HUES48 (cell line): ENCODE measurements at regions not wholly inside any gene's neighbourhood (a gene's known extent, or its start where the extent isn't known, plus 50 kb on each side); places are given as distances from the start of the nearest gene placed in this dataset.

ENCODE experiments used
- H3K27ac ChIP-seq: one replicate; pipeline ENCODE4 v1.7.0; 2013; ENCODE audit warnings: low read depth, low read length, inconsistent platforms
- H3K27me3 ChIP-seq: 2 replicates; pipeline ENCODE4 v1.6.1; 2013; ENCODE audit warnings: mild to moderate bottlenecking, low read length; ENCODE audit not compliant: control insufficient read depth, insufficient read depth
- H3K36me3 ChIP-seq: 2 replicates; pipeline ENCODE4 v1.6.1; 2013; ENCODE audit warnings: low read length; ENCODE audit not compliant: control insufficient read depth, insufficient read depth
- H3K4me1 ChIP-seq: 2 replicates; pipeline ENCODE4 v1.6.1; 2013; ENCODE audit warnings: mild to moderate bottlenecking, low read length; ENCODE audit not compliant: control insufficient read depth, insufficient read depth
- H3K4me3 ChIP-seq: 2 replicates; pipeline ENCODE4 v1.5.1; 2013; ENCODE audit warnings: mild to moderate bottlenecking, low read depth, low read length
- H3K9ac ChIP-seq: 2 replicates; pipeline ENCODE4 v1.6.1; 2013; ENCODE audit warnings: mild to moderate bottlenecking, low read depth, low read length, moderate library complexity
- H3K9me3 ChIP-seq: 2 replicates; pipeline ENCODE4 v1.6.1; 2013; ENCODE audit warnings: low read length; ENCODE audit not compliant: control insufficient read depth, insufficient read depth

DNA sequence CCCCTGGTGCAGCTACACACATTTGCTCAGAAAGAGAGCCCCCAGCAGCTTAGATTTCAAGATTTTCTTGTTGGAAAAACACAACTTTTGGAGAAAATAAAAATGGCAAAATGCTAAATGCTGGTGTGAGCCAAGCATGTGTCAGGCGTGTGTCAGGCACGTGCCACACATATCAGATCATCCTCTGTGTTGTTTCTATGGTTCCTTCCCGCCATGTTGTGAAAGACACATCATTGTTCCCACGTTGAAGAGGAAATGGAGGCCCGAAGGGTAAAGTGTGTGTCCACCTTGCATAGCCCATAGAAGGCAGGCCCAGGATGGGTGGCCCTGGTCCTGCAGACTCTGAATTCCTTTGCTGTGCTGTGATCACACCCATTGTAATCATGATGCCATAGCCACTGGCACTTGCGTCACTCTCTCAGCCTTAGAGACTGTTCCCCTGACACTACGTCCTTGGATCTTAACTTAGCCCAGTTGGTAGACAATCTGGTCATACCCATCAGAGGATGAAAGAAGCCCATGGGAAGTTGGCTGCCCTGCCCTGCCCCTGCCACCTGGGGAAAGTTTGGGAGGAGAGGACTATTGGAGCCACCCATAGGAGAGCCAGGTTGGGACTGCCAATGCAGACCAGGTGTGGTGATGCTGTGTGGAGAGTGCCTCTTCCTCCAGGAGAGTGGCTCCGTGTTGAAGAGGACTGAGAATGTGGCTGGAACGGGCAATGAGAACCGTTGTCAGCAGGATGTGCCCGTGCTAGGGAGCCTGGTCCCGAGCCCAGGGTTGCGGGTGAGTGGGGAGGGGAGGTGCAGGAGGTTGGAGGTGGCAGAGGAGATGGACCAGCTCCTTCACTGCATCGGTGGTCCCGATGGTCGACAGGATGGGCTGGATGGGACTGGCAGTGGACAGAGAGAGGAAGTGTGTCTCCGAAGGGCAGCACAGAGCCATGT lies 65.6 kb upstream of the IGFBP3 start:
- H3K4me1 ChIP-seq, result no peaks in the 10 kb centered on the region
- H3K36me3 ChIP-seq, result no peaks in the 10 kb centered on the region
- H3K27ac ChIP-seq, result no peak overlapping the region
- no peak overlapping the region for H3K4me3 ChIP-seq
- peaks cover 8% of the 10 kb centered on the region for H3K9me3 ChIP-seq
- H3K27me3 ChIP-seq, result no peaks in the 10 kb centered on the region
- no peak overlapping the region for H3K9ac ChIP-seq

DNA sequence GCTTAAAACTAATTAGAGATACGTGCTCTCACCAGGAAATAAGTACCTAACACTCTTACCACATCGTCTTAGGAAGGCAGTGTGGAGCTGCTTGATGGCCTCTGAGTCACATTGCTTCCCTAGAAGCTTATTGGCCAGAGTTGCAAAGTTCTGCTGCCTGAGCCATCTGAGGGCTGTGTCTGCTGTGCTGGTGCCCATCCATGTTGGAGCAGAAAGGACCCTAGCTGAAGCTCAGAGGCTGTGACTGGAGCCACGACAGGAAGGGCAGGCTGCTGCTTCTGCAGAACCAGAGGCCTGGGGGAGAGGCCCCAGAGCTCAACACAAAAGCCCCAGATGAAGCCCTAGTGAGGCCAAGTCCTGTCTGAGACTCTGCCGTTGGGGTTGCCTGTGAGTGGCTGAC lies 64.8 kb upstream of the IGFBP3 start:
- no peak overlapping the region for H3K9ac ChIP-seq
- no peak overlapping the region for H3K4me3 ChIP-seq
- H3K27me3 ChIP-seq, result no peaks in the 10 kb centered on the region
- peaks cover 13% of the 10 kb centered on the region for H3K9me3 ChIP-seq
- no peaks in the 10 kb centered on the region for H3K36me3 ChIP-seq
- H3K27ac ChIP-seq, result no peak overlapping the region
- H3K4me1 ChIP-seq, result no peaks in the 10 kb centered on the region

DNA sequence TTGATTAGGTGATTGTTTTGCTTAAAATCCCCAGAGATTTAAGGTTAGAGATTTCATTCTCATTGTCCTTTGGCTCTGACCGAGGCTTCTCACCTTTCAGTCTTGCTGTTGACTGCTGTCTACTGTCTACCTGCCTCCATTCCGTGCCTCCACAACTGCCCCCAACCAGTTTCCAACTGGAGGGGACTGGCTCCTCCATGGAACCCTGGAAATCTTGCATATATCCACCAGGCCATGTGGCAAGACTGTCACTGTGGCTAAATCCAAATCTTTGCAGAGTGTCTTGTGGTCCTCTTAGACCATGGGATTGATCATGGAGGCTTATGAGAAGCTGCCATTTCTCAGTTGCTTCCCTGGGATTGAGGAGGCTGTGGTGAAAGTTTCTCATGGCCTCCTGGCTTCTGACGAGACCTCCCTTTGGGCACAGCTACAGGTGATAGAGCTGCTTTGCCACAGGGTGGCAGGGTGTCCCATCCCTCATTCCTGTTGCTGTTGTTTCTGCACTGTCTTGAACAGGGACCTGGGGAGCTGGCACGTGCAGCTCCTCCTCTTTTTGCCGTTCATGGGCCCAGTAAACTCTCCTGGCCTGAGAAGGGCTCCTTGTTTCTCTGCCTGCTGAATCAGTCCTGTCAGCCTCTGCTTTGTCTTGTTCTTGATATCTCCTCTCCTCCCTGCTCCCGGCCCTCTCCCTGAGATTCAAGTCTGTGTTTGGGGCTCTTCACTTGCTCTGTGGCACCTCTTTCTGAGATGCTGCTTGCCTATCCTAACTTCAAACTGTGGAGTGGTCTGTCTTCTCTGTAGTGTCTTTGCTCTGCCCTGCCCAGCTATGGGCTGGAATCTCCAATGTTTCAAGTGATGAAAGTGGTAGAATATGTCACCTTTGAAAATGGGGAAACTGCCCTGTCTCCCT lies 63.6 kb upstream of the IGFBP3 start:
- Histone ChIP-seq H3K27ac (no peak overlapping the region), H3K4me1 (no peaks in the 10 kb centered on the region), H3K9ac (no peak overlapping the region), H3K4me3 (no peak overlapping the region), H3K9me3 (peaks cover 13% of the 10 kb centered on the region), H3K36me3 (no peaks in the 10 kb centered on the region), H3K27me3 (no peaks in the 10 kb centered on the region)

DNA sequence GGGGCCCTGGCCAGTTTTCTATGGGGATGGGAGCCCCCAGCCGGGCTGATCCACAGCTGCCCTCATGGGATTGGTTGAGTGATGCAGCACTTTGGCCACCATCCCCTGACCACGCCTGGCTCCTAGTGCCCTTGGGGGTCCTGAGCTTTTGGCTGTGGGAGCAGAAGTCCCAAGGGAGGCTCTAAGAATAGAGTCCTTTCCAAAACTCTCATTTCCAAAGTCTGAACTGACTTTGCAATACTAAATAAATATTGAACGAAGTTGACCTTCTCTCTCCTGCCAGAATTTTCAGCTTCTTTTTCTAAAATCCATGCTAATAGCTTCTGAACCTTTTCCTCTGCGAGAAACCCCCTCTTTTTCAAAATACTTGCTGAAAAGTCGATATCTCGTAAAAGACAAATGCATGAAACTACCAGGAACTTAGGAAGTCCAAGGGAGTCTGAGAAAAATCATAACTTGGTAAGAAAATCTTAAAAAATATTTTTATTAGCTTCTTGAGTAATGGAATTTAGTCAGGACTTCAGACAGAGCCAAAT lies 62.7 kb upstream of the IGFBP3 start:
- Histone ChIP-seq H3K27me3 (no peaks in the 10 kb centered on the region), H3K4me1 (peaks cover under 1% of the 10 kb centered on the region; the same call in 1 of the 2 replicates), H3K4me3 (no peak overlapping the region), H3K9ac (no peak overlapping the region), H3K27ac (no peak overlapping the region), H3K36me3 (no peaks in the 10 kb centered on the region), H3K9me3 (peaks cover 13% of the 10 kb centered on the region)

DNA sequence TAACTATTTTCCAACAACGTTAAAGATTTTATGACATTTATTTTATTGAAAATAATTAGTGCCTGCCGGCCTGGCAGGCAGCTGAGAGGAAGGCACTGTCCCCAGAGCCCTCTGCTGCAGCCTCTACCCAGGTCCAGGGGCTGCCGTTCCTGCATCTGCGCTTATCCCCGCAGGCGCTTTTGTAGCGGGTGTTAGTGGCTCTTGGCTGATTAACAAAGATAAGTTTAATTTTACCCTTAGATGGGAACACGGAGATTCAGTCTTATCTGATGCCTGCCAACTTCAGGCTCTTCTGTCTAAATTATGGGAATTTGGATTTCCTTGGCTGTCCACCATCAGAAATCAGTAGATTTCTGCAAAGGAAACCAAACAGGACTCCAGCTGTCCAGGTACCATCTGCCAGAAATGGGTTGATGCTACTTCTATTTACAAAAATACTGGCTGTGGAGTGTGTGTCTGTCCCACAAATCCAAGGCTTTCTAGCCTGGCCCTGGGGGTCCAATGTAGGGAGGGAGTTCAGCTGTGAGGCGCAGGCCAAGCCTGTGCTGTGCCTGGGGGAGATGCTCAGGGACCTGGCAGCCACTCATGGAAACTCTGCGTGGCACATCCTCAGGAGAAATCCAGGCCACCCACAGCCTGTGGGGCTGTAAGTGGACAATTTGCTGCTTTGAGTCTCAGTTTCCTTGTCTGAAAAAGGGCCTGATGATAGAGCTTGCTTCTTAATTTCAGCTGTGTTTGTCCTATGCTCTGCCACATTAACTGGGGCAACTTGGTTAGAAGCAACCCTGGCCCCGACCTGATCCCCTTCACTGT lies 62.0 kb upstream of the IGFBP3 start:
- no peaks in the 10 kb centered on the region for H3K27me3 ChIP-seq
- no peak overlapping the region for H3K9ac ChIP-seq
- peaks cover 13% of the 10 kb centered on the region for H3K9me3 ChIP-seq
- H3K27ac ChIP-seq, result no peak overlapping the region
- H3K36me3 ChIP-seq, result no peaks in the 10 kb centered on the region
- peaks cover 7% of the 10 kb centered on the region for H3K4me1 ChIP-seq
- no peak overlapping the region for H3K4me3 ChIP-seq

DNA sequence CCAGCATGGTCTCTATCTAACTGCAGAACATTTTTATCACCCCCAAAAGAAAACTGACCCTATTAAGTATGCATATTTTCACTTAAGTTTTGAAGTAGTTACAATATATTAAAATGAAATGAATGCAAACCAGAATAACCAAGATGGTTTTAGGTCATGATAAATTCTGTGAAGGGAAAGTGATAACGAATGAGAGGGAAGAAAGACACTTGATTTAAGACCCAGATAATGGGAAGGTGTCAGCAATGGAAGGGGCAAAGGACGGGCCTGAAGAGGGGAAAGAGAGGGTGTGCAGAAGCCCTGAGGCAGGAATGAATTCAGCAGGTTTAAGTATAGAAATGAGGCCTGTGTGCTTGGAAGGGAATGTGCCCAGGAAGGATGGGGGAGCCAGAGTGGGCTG lies 61.1 kb upstream of the IGFBP3 start:
- Histone ChIP-seq H3K4me3 (no peak overlapping the region), H3K27me3 (no peaks in the 10 kb centered on the region), H3K36me3 (no peaks in the 10 kb centered on the region), H3K9me3 (peaks cover 13% of the 10 kb centered on the region), H3K4me1 (peaks cover 13% of the 10 kb centered on the region), H3K9ac (no peak overlapping the region), H3K27ac (no peak overlapping the region)

DNA sequence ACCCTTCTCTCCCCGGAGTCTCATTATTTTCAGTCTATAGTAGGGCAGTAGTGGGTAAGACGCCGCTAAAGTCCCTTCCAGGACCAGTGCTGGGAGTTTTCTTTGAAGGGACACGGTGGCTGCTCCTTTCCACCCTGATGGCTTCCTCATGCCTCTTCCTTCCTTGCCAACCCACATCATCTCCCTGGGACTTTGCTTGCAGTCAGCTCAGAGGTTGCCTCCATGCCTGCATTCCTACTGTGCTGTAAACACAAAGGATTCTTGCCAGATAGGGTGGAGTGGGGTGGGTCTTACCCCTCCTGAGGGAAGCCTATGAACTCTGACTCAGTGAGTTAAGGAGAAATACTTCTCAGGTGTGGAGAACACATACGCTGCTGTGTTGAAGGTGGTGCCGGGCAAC lies 59.9 kb upstream of the IGFBP3 start:
- no peak overlapping the region for H3K4me3 ChIP-seq
- H3K27ac ChIP-seq, result no peak overlapping the region
- H3K9ac ChIP-seq, result no peak overlapping the region
- H3K36me3 ChIP-seq, result no peaks in the 10 kb centered on the region
- peaks cover 13% of the 10 kb centered on the region for H3K9me3 ChIP-seq
- peaks cover 13% of the 10 kb centered on the region for H3K4me1 ChIP-seq
- no peaks in the 10 kb centered on the region for H3K27me3 ChIP-seq

DNA sequence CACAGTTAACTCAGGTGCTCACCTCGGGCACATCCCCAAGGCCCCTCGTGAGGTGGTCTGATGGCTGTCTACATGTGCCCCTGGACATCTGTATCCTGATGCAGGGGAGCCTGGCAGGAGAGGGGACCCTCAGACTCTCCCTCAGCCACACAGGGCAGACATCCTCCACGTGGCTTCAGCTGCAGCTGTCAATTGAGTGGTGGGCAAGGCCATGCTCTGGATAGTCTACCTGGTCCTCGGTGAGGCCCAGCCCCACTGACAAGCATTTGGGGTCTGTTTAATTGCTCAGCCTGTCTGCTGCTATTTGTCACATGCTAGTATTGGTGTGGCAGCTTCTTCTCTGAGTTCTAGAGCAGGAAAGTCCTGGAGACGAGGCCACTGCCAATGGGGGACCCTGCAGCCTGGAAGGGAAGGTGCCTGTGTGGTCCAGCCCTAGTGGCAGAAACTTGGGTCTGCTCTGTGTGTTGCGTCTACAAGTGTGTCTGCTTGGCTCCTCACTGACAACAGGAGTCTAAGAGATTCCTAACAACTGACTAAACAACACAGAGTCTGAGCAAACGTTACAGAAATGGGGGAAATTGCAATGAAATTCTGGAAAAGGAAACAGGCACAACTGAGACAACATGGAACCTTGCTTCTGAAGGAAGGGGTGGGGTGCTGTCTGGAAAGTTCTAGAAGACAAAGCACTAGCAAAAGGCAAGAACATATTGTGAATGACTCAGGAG lies 59.3 kb upstream of the IGFBP3 start:
- Histone ChIP-seq H3K27me3 (no peaks in the 10 kb centered on the region), H3K9ac (no peak overlapping the region), H3K4me3 (no peak overlapping the region), H3K9me3 (peaks cover 13% of the 10 kb centered on the region), H3K4me1 (peaks cover 13% of the 10 kb centered on the region), H3K27ac (no peak overlapping the region), H3K36me3 (no peaks in the 10 kb centered on the region)

DNA sequence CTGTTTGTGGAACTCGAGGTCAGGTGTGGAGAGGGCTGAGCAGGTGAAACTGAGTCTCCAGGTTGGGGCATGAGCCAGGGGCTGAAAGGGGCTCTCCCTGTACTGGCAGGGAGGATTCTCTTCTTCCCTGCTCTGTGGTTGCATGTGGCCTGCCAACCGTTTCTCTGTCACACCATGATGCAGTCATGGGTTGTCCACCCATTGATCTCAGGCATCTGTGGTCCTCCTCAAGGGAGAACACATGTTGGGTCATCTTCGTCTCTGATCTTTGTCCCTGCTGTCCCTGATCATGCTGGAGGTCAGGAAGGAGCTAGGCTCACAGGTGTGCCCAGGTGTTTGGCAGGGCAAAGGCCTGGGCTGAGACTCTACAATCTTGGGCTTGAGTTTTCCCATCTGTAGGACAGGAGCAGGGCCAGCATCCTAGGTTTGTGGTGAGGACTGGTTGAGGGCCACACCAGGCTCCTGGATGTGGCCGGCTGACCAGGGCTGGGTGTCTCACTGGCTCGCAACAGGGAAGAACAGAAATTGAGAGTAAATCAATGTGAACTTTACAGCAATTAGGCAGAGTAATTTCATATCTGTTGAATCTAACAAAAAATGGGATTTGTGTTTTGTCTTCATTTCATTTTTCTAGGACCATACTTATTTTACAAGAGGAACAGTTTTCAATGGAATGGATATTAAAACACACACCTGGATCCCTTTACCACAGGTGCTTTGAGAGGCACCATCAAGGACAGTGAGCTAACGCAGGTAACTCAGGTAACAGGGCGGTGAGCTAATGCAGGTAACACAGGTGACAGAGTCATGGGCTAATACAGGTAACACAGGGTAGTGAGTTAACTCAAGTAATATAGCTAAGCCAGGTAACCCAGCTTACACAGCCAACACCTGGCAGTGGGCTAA lies 58.5 kb upstream of the IGFBP3 start:
- no peak overlapping the region for H3K27ac ChIP-seq
- no peaks in the 10 kb centered on the region for H3K27me3 ChIP-seq
- H3K4me1 ChIP-seq, result peaks cover 13% of the 10 kb centered on the region
- no peaks in the 10 kb centered on the region for H3K36me3 ChIP-seq
- H3K9ac ChIP-seq, result no peak overlapping the region
- peaks cover 13% of the 10 kb centered on the region for H3K9me3 ChIP-seq
- no peak overlapping the region for H3K4me3 ChIP-seq
